K562 (cell line): ENCODE measurements at regions not wholly inside any gene's neighbourhood (a gene's known extent, or its start where the extent isn't known, plus 50 kb on each side); places are given as distances from the start of the nearest gene placed in this dataset.

Experiments used
- SPI1 ChIP-seq: IDR thresholded peaks from 2 replicates; pipeline ENCODE4 v1.6.1; 2011; ENCODE audit warnings: low read depth, low read length, control low read depth, borderline replicate concordance
- TF ChIP-seq, protein P1 (sequence below), 2 experiments: fragments of 450-650 bp; formaldehyde crosslinking in 1 of 2; IDR thresholded peaks; 2 replicates each; pipeline versions ENCODE4 v1.4.0 to v1.6.1; 2014 to 2020; ENCODE audit warnings: mild to moderate bottlenecking in 2 of 2, borderline replicate concordance in 1 of 2, low read depth in 1 of 2

GRCh38 chr3:153617463-153617862, 455.4 kb downstream of the RAP2B start:
- no peak for TF ChIP-seq SPI1
- TF ChIP-seq, protein P1, sequence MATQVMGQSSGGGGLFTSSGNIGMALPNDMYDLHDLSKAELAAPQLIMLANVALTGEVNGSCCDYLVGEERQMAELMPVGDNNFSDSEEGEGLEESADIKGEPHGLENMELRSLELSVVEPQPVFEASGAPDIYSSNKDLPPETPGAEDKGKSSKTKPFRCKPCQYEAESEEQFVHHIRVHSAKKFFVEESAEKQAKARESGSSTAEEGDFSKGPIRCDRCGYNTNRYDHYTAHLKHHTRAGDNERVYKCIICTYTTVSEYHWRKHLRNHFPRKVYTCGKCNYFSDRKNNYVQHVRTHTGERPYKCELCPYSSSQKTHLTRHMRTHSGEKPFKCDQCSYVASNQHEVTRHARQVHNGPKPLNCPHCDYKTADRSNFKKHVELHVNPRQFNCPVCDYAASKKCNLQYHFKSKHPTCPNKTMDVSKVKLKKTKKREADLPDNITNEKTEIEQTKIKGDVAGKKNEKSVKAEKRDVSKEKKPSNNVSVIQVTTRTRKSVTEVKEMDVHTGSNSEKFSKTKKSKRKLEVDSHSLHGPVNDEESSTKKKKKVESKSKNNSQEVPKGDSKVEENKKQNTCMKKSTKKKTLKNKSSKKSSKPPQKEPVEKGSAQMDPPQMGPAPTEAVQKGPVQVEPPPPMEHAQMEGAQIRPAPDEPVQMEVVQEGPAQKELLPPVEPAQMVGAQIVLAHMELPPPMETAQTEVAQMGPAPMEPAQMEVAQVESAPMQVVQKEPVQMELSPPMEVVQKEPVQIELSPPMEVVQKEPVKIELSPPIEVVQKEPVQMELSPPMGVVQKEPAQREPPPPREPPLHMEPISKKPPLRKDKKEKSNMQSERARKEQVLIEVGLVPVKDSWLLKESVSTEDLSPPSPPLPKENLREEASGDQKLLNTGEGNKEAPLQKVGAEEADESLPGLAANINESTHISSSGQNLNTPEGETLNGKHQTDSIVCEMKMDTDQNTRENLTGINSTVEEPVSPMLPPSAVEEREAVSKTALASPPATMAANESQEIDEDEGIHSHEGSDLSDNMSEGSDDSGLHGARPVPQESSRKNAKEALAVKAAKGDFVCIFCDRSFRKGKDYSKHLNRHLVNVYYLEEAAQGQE (IDR thresholded peaks at IDR 0.05; ENCODE audit: borderline replicate concordance): no peak
- TF ChIP-seq, protein P1 (CRISPR knock-in tag; IDR thresholded peaks at IDR 0.05; ENCODE audit: low read depth): no peak
